ENCODE measurements at regions not wholly inside any gene's neighbourhood (a gene's known extent, or its start where the extent isn't known, plus 50 kb on each side); places are given as distances from the start of the nearest gene placed in this dataset.

DNA sequence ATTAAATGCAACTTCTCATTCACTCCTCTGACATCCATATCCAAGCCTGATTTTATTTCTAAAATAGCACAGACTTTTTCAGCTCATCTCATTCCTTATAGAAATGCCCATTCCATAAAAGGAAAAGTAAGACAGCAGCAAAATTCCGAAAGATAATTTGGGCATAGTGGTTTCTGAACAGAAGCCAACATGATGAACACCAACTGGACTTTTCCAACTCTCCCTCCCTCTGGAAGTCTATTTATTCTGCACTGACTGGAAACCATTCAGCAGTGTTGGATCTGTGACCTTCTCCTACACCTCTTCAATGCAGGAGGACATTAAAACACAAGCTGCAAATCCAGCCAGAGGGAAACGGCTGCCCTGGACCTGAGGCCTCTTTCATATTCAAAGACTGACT is 306.2 kb upstream of the NT5E start:
- no peak overlapping the region for H3K23ac ChIP-seq (ENCODE audit: low read length in 2 of 2)
- no peak overlapping the region for H2BK12ac ChIP-seq (ENCODE audit: low read length in 2 of 2)
- H2AFZ ChIP-seq (ENCODE audit: low read depth, low read length) = no peak overlapping the region
- H2BK15ac ChIP-seq (ENCODE audit: low read depth, poor library complexity, severe bottlenecking) = no peak overlapping the region
- H3K27ac ChIP-seq (ENCODE audit: low read length, poor library complexity, severe bottlenecking) = no peak overlapping the region
- H3K4me1 ChIP-seq (ENCODE audit: control insufficient read depth, insufficient read depth, low read depth, low read length) = no peaks in the 10 kb centered on the region
- H3K18ac ChIP-seq (ENCODE audit: low read depth in 1 of 2, low read length in 2 of 2) = no peak overlapping the region
- no peak overlapping the region for H3K9ac ChIP-seq (ENCODE audit: low read length)
- no peak for DNase-seq
- H2BK5ac ChIP-seq (ENCODE audit: low read depth, low read length, poor library complexity, severe bottlenecking) = no peak overlapping the region
- no peak overlapping the region for H4K8ac ChIP-seq (ENCODE audit: low read length)
- H4K91ac ChIP-seq (ENCODE audit: low read length) = no peak overlapping the region
- no peaks in the 10 kb centered on the region for H3K79me1 ChIP-seq (replicated peaks; ENCODE audit: low read length, poor library complexity, severe bottlenecking)
- H2BK120ac ChIP-seq (ENCODE audit: low read depth, low read length) = no peak overlapping the region
- no peak overlapping the region for H3K14ac ChIP-seq (ENCODE audit: low read length in 2 of 2)
- H3K9me3 ChIP-seq (ENCODE audit: control insufficient read depth, low read length) = peaks cover 14% of the 10 kb centered on the region
- H3K36me3 ChIP-seq (ENCODE audit: control insufficient read depth in 1 of 2, insufficient read depth in 2 of 2, low read depth in 1 of 2, low read length in 2 of 2) = no peaks in the 10 kb centered on the region
- no peak overlapping the region for H2AK5ac ChIP-seq (ENCODE audit: low read length, severe bottlenecking)
- H3K4ac ChIP-seq (ENCODE audit: low read depth in 1 of 2, low read length in 2 of 2) = no peak overlapping the region
- no peak overlapping the region for H3K4me2 ChIP-seq (ENCODE audit: low read length, poor library complexity, severe bottlenecking)
- H3K27me3 ChIP-seq (ENCODE audit: control insufficient read depth in 1 of 2, insufficient read depth in 1 of 2, low read length in 2 of 2) = peaks cover 0 to 12% of the 10 kb centered on the region in 2 experiments
- WGBS = 67% methylated on average over 2 of the region's 2 CpGs
- no peak overlapping the region for H3K4me3 ChIP-seq (ENCODE audit: insufficient read depth in 1 of 2, low read depth in 1 of 2, low read length in 2 of 2)

DNA sequence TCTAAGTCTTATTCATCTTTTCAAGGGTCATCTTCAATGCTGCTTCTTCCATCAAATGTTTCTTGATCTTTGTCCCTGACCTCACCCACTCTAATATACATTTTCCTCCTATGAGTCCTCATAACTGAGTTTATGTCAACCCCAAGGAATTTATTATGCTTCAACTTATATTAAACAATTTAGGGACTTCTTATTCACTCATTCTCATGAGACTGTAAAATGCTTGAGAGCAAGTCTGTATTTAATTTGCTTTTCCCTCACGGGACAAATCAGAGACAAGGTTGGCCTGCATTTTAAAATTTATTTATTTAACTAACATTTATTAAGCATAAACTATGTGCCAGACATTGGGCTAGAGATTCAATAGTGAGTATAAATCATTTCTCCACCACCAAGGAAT is 312.0 kb upstream of the NT5E start:
- Histone ChIP-seq H4K91ac (ENCODE audit: low read length) (no peak overlapping the region), H3K9me3 (ENCODE audit: control insufficient read depth, low read length) (no peaks in the 10 kb centered on the region), H3K4me2 (ENCODE audit: low read length, poor library complexity, severe bottlenecking) (no peak overlapping the region), H3K18ac (ENCODE audit: low read depth in 1 of 2, low read length in 2 of 2) (no peak overlapping the region), H3K4ac (ENCODE audit: low read depth in 1 of 2, low read length in 2 of 2) (no peak overlapping the region), H3K14ac (ENCODE audit: low read length in 2 of 2) (no peak overlapping the region), H3K27me3 (ENCODE audit: control insufficient read depth in 1 of 2, insufficient read depth in 1 of 2, low read length in 2 of 2) (peaks cover 0 to 13% of the 10 kb centered on the region in 2 experiments), H3K9ac (ENCODE audit: low read length) (no peak overlapping the region), H4K8ac (ENCODE audit: low read length) (no peak overlapping the region), H2BK120ac (ENCODE audit: low read depth, low read length) (no peak overlapping the region), H3K36me3 (ENCODE audit: control insufficient read depth in 1 of 2, insufficient read depth in 2 of 2, low read depth in 1 of 2, low read length in 2 of 2) (no peaks in the 10 kb centered on the region), H3K23ac (ENCODE audit: low read length in 2 of 2) (no peak overlapping the region), H2AK5ac (ENCODE audit: low read length, severe bottlenecking) (no peak overlapping the region), H2BK12ac (ENCODE audit: low read length in 2 of 2) (no peak overlapping the region), H3K27ac (ENCODE audit: low read length, poor library complexity, severe bottlenecking) (no peak overlapping the region), H3K4me1 (ENCODE audit: control insufficient read depth, insufficient read depth, low read depth, low read length) (no peaks in the 10 kb centered on the region), H2BK15ac (ENCODE audit: low read depth, poor library complexity, severe bottlenecking) (no peak overlapping the region), H3K4me3 (ENCODE audit: insufficient read depth in 1 of 2, low read depth in 1 of 2, low read length in 2 of 2) (no peak overlapping the region), H2AFZ (ENCODE audit: low read depth, low read length) (no peak overlapping the region), H2BK5ac (ENCODE audit: low read depth, low read length, poor library complexity, severe bottlenecking) (no peak overlapping the region), H3K79me1 (replicated peaks; ENCODE audit: low read length, poor library complexity, severe bottlenecking) (no peaks in the 10 kb centered on the region)
- 100% methylated on average over 1 of the region's 1 CpG for WGBS
- DNase-seq = no peak

DNA sequence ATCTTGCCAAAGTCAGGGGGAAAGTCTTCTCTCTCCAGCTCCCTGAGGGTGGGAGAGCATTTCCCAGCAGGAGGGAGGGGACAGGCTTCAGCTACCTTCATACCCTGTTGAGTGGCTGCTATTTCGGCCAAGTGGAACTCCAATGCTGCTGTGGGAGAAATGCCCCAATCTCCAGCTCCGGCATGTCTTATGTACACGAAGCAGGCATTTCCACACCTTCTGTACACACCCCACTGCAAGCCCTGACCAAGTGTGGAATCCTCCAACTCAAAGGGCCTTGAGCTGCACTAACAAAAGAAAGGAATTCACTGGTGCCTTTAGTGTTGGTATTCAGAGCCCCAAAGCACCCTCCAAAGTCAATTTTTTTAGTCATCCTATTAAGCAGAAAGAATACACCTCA is 313.6 kb upstream of the NT5E start:
- Histone ChIP-seq H3K9ac (ENCODE audit: low read length) (peak overlapping the region; percentile 29), H2BK5ac (ENCODE audit: low read depth, low read length, poor library complexity, severe bottlenecking) (no peak overlapping the region), H2BK12ac (ENCODE audit: low read length in 2 of 2) (no peak overlapping the region), H2BK15ac (ENCODE audit: low read depth, poor library complexity, severe bottlenecking) (no peak overlapping the region), H3K23ac (ENCODE audit: low read length in 2 of 2) (no peak overlapping the region), H3K4me2 (ENCODE audit: low read length, poor library complexity, severe bottlenecking) (no peak overlapping the region), H3K36me3 (ENCODE audit: control insufficient read depth in 1 of 2, insufficient read depth in 2 of 2, low read depth in 1 of 2, low read length in 2 of 2) (no peaks in the 10 kb centered on the region), H3K18ac (ENCODE audit: low read depth in 1 of 2, low read length in 2 of 2) (no peak overlapping the region), H3K4me3 (ENCODE audit: insufficient read depth in 1 of 2, low read depth in 1 of 2, low read length in 2 of 2) (no peak overlapping the region), H3K4me1 (ENCODE audit: control insufficient read depth, insufficient read depth, low read depth, low read length) (no peaks in the 10 kb centered on the region), H4K8ac (ENCODE audit: low read length) (no peak overlapping the region), H3K27me3 (ENCODE audit: control insufficient read depth in 1 of 2, insufficient read depth in 1 of 2, low read length in 2 of 2) (peaks cover 0 to 13% of the 10 kb centered on the region in 2 experiments), H2BK120ac (ENCODE audit: low read depth, low read length) (no peak overlapping the region), H3K27ac (ENCODE audit: low read length, poor library complexity, severe bottlenecking) (no peak overlapping the region), H3K79me1 (replicated peaks; ENCODE audit: low read length, poor library complexity, severe bottlenecking) (no peaks in the 10 kb centered on the region), H3K14ac (ENCODE audit: low read length in 2 of 2) (no peak overlapping the region), H3K4ac (ENCODE audit: low read depth in 1 of 2, low read length in 2 of 2) (no peak overlapping the region), H4K91ac (ENCODE audit: low read length) (no peak overlapping the region), H2AK5ac (ENCODE audit: low read length, severe bottlenecking) (no peak overlapping the region), H3K9me3 (ENCODE audit: control insufficient read depth, low read length) (no peaks in the 10 kb centered on the region), H2AFZ (ENCODE audit: low read depth, low read length) (no peak overlapping the region)
- WGBS = 76% methylated on average over 3 of the region's 3 CpGs
- no peak for DNase-seq

DNA sequence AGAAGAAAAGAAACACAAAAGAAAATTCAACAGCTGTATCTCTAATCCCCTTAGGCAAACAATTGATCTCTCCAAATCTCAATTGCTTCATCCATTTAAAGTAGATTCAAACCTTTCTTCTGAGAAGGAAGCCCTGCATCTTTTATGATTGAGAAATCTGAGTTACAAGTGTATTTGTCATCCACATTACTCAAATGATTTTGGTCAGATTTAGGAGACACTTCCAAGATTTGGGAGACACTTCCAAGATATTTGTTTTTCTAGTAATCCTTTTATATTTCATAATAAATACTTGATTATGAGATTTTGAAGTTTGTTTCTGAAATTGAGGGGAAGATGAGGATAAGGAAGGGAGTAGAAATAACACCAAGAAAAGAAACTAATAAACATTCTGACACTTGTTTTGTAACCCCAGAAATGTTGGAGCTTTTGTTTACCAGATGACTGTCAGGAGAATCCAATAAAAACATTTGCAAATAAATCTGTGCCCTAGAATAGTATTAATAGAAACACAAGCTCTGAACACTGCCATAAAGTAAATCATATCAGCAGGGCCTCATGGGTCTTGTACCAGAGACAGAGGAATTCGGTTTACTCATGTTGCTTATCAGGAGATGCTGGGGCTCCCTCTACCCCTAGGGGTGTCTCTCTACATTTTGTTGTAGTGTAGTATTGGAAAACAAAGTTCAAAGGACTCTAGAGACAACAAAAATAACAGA is 314.3 kb upstream of the NT5E start:
- Histone ChIP-seq H3K9ac (ENCODE audit: low read length) (peak overlapping the region; percentile 29), H3K18ac (ENCODE audit: low read depth in 1 of 2, low read length in 2 of 2) (no peak overlapping the region), H3K4ac (ENCODE audit: low read depth in 1 of 2, low read length in 2 of 2) (no peak overlapping the region), H2BK5ac (ENCODE audit: low read depth, low read length, poor library complexity, severe bottlenecking) (no peak overlapping the region), H3K23ac (ENCODE audit: low read length in 2 of 2) (no peak overlapping the region), H4K91ac (ENCODE audit: low read length) (no peak overlapping the region), H3K4me3 (ENCODE audit: insufficient read depth in 1 of 2, low read depth in 1 of 2, low read length in 2 of 2) (no peak overlapping the region), H4K8ac (ENCODE audit: low read length) (no peak overlapping the region), H3K36me3 (ENCODE audit: control insufficient read depth in 1 of 2, insufficient read depth in 2 of 2, low read depth in 1 of 2, low read length in 2 of 2) (no peaks in the 10 kb centered on the region), H3K4me1 (ENCODE audit: control insufficient read depth, insufficient read depth, low read depth, low read length) (no peaks in the 10 kb centered on the region), H2AK5ac (ENCODE audit: low read length, severe bottlenecking) (no peak overlapping the region), H3K4me2 (ENCODE audit: low read length, poor library complexity, severe bottlenecking) (no peak overlapping the region), H3K9me3 (ENCODE audit: control insufficient read depth, low read length) (no peaks in the 10 kb centered on the region), H3K27ac (ENCODE audit: low read length, poor library complexity, severe bottlenecking) (no peak overlapping the region), H2AFZ (ENCODE audit: low read depth, low read length) (no peak overlapping the region), H2BK12ac (ENCODE audit: low read length in 2 of 2) (no peak overlapping the region), H3K27me3 (ENCODE audit: control insufficient read depth in 1 of 2, insufficient read depth in 1 of 2, low read length in 2 of 2) (peaks cover 0 to 9% of the 10 kb centered on the region in 2 experiments), H2BK15ac (ENCODE audit: low read depth, poor library complexity, severe bottlenecking) (no peak overlapping the region), H3K79me1 (replicated peaks; ENCODE audit: low read length, poor library complexity, severe bottlenecking) (no peaks in the 10 kb centered on the region), H2BK120ac (ENCODE audit: low read depth, low read length) (no peak overlapping the region), H3K14ac (ENCODE audit: low read length in 2 of 2) (no peak overlapping the region)
- no peak for DNase-seq
- 58% methylated on average over 1 of the region's 1 CpG for WGBS

All from mesenchymal stem cell (in vitro differentiated cells and primary cell).